ENCODE measurements at regions not wholly inside any gene's neighbourhood (a gene's known extent, or its start where the extent isn't known, plus 50 kb on each side); places are given as distances from the start of the nearest gene placed in this dataset.

- TF ChIP-seq, protein P1, sequence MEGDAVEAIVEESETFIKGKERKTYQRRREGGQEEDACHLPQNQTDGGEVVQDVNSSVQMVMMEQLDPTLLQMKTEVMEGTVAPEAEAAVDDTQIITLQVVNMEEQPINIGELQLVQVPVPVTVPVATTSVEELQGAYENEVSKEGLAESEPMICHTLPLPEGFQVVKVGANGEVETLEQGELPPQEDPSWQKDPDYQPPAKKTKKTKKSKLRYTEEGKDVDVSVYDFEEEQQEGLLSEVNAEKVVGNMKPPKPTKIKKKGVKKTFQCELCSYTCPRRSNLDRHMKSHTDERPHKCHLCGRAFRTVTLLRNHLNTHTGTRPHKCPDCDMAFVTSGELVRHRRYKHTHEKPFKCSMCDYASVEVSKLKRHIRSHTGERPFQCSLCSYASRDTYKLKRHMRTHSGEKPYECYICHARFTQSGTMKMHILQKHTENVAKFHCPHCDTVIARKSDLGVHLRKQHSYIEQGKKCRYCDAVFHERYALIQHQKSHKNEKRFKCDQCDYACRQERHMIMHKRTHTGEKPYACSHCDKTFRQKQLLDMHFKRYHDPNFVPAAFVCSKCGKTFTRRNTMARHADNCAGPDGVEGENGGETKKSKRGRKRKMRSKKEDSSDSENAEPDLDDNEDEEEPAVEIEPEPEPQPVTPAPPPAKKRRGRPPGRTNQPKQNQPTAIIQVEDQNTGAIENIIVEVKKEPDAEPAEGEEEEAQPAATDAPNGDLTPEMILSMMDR (IDR thresholded peaks at IDR 0.05; ENCODE audit: borderline replicate concordance, control extremely low read depth, extremely low read depth, insufficient read depth, missing control alignments): peak; percentile 22
- no peak for DNase-seq (ENCODE audit: low spot score)
- in situ Hi-C loops (cut with MboI; ENCODE audit: low sequenced_read_pairs, unreplicated experiment): no loop called here
Observed at GRCh38 chr13:105202354-105202753, 1333.1 kb downstream of the EFNB2 start.

- TF ChIP-seq, protein P1 (IDR thresholded peaks at IDR 0.05; ENCODE audit: borderline replicate concordance, control extremely low read depth, extremely low read depth, insufficient read depth, missing control alignments): no peak
Observed at GRCh38 chr13:105201351-105201750, 1334.1 kb downstream of the EFNB2 start.

GRCh38 chr13:105200181-105200580 lies 1335.3 kb downstream of the EFNB2 start:
- TF ChIP-seq, protein P1 (IDR thresholded peaks at IDR 0.05; ENCODE audit: borderline replicate concordance, control extremely low read depth, extremely low read depth, insufficient read depth, missing control alignments): no peak
- DNase-seq (ENCODE audit: low spot score): no peak
- in situ Hi-C loops (cut with MboI; ENCODE audit: low sequenced_read_pairs, unreplicated experiment): no loop called here

More at GRCh38 chr13:105201351-105201750, 1334.1 kb downstream of the EFNB2 start:
- in situ Hi-C loops (cut with MboI; ENCODE audit: low sequenced_read_pairs, unreplicated experiment): no loop called here
- no peak for DNase-seq (ENCODE audit: low spot score)

DNA sequence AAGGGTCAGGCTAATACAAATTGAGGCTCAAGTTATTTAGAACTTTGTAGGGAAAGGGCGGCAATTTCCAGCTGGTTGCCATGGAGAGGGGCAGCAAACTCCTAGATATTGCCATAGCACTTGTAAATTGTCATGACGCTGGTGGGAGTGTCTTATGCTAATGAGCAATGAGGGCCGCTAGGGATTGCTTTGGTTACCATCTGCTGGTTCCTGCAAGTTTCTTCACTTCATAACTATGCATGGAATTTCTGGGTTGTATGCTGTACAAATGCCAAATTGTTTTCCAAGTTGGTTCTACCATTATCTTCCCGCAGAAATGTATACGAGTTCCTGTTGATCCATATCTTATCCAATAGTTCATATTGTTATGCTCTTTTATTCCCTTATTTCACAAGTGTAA lies 1339.4 kb downstream of the EFNB2 start:
- no peak for DNase-seq (ENCODE audit: low spot score)
- in situ Hi-C loops (cut with MboI; ENCODE audit: low sequenced_read_pairs, unreplicated experiment): no loop called here
- TF ChIP-seq, protein P1 (IDR thresholded peaks at IDR 0.05; ENCODE audit: borderline replicate concordance, control extremely low read depth, extremely low read depth, insufficient read depth, missing control alignments): no peak

- DNase-seq (ENCODE audit: low spot score): no peak
- TF ChIP-seq, protein P1 (IDR thresholded peaks at IDR 0.05; ENCODE audit: borderline replicate concordance, control extremely low read depth, extremely low read depth, insufficient read depth, missing control alignments): no peak
- in situ Hi-C loops (cut with MboI; ENCODE audit: low sequenced_read_pairs, unreplicated experiment): no loop called here
Observed at GRCh38 chr13:105193026-105193425, 1342.4 kb downstream of the EFNB2 start.

DNA sequence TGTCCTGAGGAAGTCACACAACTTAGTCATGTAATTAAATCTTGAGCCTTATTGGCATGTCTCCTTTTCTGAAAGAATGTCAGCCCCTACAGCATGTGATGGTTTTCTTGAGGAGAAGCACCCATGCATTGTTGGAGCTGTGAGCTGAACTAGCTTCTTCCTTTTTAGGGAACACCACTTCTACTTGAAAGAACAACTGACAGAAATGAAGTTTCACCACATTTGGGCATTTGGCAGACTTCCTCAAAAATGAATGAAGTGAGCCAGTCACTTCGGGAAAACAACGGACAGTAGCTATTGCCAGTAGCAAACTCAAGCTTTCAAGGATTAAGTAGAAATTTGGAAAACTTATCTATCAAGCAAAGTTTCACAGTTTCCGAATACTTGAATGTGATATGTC lies 1351.3 kb downstream of the EFNB2 start:
- in situ Hi-C loops (cut with MboI; ENCODE audit: low sequenced_read_pairs, unreplicated experiment): no loop called here
- TF ChIP-seq, protein P1 (IDR thresholded peaks at IDR 0.05; ENCODE audit: borderline replicate concordance, control extremely low read depth, extremely low read depth, insufficient read depth, missing control alignments): no peak
- DNase-seq (ENCODE audit: low spot score): no peak

All from GM13976 (cell line).